ENCODE measurements at regions not wholly inside any gene's neighbourhood (a gene's known extent, or its start where the extent isn't known, plus 50 kb on each side); places are given as distances from the start of the nearest gene placed in this dataset.

DNA sequence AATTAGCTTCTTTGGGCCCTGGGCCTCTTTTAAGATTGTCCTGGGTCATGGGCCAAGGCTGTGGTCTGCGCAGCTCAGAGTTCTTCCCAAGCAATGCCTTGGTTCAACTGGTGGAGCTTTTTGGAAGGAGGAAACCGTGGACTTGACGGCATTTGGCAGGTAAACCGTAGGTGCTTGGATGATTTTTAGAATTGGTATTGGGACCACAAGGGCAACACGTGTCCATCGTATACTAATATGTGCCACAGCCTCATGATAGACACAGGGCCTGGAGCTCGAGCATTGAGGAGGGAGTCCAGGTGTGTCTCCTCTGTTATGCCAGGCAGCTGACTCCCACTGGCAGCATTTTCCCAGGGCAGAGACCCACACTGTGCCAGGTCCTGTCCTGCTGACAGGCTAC, 120.9 kb upstream of the PITX1 start:
- TF ChIP-seq CTCF (IDR thresholded peaks at IDR 0.05; ENCODE audit: insufficient read depth, low read length, poor library complexity, severe bottlenecking) (no peak), EZH2phosphoT487 (conservative IDR thresholded peaks at IDR 0.05; ENCODE audit: low read length) (no peak)

Data from SU-DHL-6 (cell line).